ENCODE measurements at regions not wholly inside any gene's neighbourhood (a gene's known extent, or its start where the extent isn't known, plus 50 kb on each side); places are given as distances from the start of the nearest gene placed in this dataset.

DNA sequence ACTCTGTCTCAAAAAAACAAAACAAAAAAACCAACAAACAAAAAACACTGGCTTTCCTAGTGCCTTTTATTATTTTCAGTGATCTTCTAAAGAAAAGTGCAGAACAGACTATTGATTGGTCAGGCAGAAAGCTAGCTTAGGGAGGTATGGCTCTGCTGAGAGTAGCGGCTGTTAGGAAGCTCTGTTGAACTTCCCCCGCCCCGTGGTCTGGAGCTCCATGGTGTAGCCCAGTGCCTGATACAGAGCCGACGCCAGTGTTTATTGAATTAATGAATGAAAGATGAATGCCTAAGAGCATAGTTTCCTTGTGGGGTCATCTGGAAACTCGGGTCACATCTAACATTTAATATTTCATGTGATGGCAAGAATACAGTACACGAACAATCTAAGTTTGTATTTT lies 90.5 kb upstream of the ARMC3 start:
- Histone ChIP-seq H3K27me3 (ENCODE audit: control insufficient read depth, insufficient read depth, low read length) (no peaks in the 10 kb centered on the region), H3K9ac (ENCODE audit: low read length in 3 of 3) (no peak overlapping the region), H3K36me3 (ENCODE audit: control insufficient read depth in 2 of 3, insufficient read depth in 3 of 3, low read length in 3 of 3) (no peaks in the 10 kb centered on the region), H3K4me1 (ENCODE audit: control insufficient read depth in 2 of 3, insufficient read depth in 2 of 3, low read depth in 1 of 3, low read length in 3 of 3) (no peaks in the 10 kb centered on the region), H3K27ac (ENCODE audit: low read depth in 2 of 2, low read length in 2 of 2) (no peak overlapping the region), H3K4me3 (ENCODE audit: low read length in 3 of 3) (no peak overlapping the region), H3K9me3 (ENCODE audit: control insufficient read depth in 2 of 3, insufficient read depth in 1 of 3, low read length in 3 of 3) (no peaks in the 10 kb centered on the region)
- TF ChIP-seq, protein P1, sequence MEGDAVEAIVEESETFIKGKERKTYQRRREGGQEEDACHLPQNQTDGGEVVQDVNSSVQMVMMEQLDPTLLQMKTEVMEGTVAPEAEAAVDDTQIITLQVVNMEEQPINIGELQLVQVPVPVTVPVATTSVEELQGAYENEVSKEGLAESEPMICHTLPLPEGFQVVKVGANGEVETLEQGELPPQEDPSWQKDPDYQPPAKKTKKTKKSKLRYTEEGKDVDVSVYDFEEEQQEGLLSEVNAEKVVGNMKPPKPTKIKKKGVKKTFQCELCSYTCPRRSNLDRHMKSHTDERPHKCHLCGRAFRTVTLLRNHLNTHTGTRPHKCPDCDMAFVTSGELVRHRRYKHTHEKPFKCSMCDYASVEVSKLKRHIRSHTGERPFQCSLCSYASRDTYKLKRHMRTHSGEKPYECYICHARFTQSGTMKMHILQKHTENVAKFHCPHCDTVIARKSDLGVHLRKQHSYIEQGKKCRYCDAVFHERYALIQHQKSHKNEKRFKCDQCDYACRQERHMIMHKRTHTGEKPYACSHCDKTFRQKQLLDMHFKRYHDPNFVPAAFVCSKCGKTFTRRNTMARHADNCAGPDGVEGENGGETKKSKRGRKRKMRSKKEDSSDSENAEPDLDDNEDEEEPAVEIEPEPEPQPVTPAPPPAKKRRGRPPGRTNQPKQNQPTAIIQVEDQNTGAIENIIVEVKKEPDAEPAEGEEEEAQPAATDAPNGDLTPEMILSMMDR (IDR thresholded peaks at IDR 0.05; ENCODE audit: borderline replicate concordance, extremely low read depth, insufficient read depth), result no peak
- DNase-seq, result no peak
- intact Hi-C loops (cut with DNase I), result no loop called here
- no peak for FAIRE-seq

DNA sequence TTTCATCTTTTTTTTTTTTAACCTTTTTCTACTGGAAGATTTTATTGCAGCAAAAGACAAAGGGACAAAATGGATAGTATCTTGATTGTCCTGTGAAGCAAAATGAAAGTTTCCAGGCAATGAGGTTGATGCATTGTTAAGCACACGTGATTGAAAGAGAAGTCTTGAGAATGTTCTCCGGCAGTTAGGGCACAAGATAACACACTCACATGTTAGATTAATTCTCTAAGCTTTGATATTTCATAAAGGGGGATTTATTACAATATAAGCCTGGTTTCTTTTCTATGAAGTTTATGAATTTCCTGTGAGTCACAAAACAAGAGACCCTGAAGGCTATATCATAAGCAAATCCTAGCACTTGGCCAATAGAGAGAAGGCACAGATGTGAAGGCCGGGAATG lies 93.4 kb upstream of the ARMC3 start:
- H3K4me3 ChIP-seq (ENCODE audit: low read length in 3 of 3), result no peak overlapping the region
- intact Hi-C loops (cut with DNase I), result no loop called here
- H3K9me3 ChIP-seq (ENCODE audit: control insufficient read depth in 2 of 3, insufficient read depth in 1 of 3, low read length in 3 of 3), result no peaks in the 10 kb centered on the region
- TF ChIP-seq, protein P1 (IDR thresholded peaks at IDR 0.05; ENCODE audit: borderline replicate concordance, extremely low read depth, insufficient read depth), result no peak
- H3K4me1 ChIP-seq (ENCODE audit: control insufficient read depth in 2 of 3, insufficient read depth in 2 of 3, low read depth in 1 of 3, low read length in 3 of 3), result peaks cover 0 to 2% (median 0%) of the 10 kb centered on the region in 3 donors
- no peak overlapping the region for H3K27ac ChIP-seq (ENCODE audit: low read depth in 2 of 2, low read length in 2 of 2)
- DNase-seq (no peak), FAIRE-seq (no peak)
- no peaks in the 10 kb centered on the region for H3K36me3 ChIP-seq (ENCODE audit: control insufficient read depth in 2 of 3, insufficient read depth in 3 of 3, low read length in 3 of 3)
- no peak overlapping the region for H3K9ac ChIP-seq (ENCODE audit: low read length in 3 of 3)
- H3K27me3 ChIP-seq (ENCODE audit: control insufficient read depth, insufficient read depth, low read length), result no peaks in the 10 kb centered on the region

DNA sequence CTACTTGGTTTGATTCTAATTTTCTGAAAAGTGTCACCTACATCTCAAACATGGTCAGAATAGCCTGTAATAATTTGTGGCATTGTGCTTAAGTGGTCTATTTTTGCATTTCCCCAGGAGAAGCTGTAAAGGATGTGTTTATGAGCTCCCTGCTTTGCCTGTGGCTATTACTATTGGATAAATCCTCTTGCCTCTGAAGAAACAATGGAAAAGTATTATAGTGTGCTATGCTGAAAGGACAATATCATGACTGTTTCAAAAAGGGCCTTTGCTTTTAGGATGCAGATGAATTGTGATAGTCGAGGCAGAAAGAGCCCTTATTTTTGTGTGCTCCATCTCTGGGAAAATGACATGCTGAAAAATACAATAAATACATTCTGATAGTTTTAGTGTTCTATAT lies 94.1 kb upstream of the ARMC3 start:
- TF ChIP-seq, protein P1 (IDR thresholded peaks at IDR 0.05; ENCODE audit: borderline replicate concordance, extremely low read depth, insufficient read depth), result no peak
- Histone ChIP-seq H3K9ac (ENCODE audit: low read length in 3 of 3) (no peak overlapping the region), H3K4me1 (ENCODE audit: control insufficient read depth in 2 of 3, insufficient read depth in 2 of 3, low read depth in 1 of 3, low read length in 3 of 3) (peaks cover 0 to 2% (median 0%) of the 10 kb centered on the region in 3 donors), H3K27me3 (ENCODE audit: control insufficient read depth, insufficient read depth, low read length) (no peaks in the 10 kb centered on the region), H3K4me3 (ENCODE audit: low read length in 3 of 3) (no peak overlapping the region), H3K9me3 (ENCODE audit: control insufficient read depth in 2 of 3, insufficient read depth in 1 of 3, low read length in 3 of 3) (no peaks in the 10 kb centered on the region), H3K36me3 (ENCODE audit: control insufficient read depth in 2 of 3, insufficient read depth in 3 of 3, low read length in 3 of 3) (no peaks in the 10 kb centered on the region), H3K27ac (ENCODE audit: low read depth in 2 of 2, low read length in 2 of 2) (no peak overlapping the region)
- no peak for DNase-seq
- intact Hi-C loops (cut with DNase I), result no loop called here
- no peak for FAIRE-seq

DNA sequence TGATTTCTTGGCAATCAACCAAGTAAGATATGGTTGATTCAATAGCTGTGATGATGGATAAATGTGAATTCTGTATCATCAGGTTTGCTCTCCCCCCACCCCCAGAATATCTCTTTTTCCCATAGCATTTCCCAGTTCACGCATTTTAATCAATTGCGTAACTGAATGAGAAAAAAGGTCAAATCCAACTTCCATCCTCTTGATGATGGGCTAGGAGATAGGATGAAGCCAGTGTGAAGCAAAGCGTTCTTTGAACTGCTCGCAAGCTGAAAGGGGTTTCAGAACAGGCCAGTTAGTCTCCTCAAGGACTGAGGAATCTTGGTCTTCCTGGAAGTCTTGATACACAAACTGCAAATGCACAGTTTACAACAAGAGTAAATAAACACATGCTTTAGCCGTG lies 94.5 kb upstream of the ARMC3 start:
- TF ChIP-seq, protein P1 (IDR thresholded peaks at IDR 0.05; ENCODE audit: borderline replicate concordance, extremely low read depth, insufficient read depth), result no peak
- peaks cover 0 to 2% (median 0%) of the 10 kb centered on the region in 3 donors for H3K4me1 ChIP-seq (ENCODE audit: control insufficient read depth in 2 of 3, insufficient read depth in 2 of 3, low read depth in 1 of 3, low read length in 3 of 3)

More for the DNA sequence above, 94.5 kb upstream of the ARMC3 start:
- no peak for FAIRE-seq
- intact Hi-C loops (cut with DNase I), result no loop called here
- no peak overlapping the region for H3K4me3 ChIP-seq (ENCODE audit: low read length in 3 of 3)
- H3K36me3 ChIP-seq (ENCODE audit: control insufficient read depth in 2 of 3, insufficient read depth in 3 of 3, low read length in 3 of 3), result no peaks in the 10 kb centered on the region
- H3K27me3 ChIP-seq (ENCODE audit: control insufficient read depth, insufficient read depth, low read length), result no peaks in the 10 kb centered on the region
- no peak for DNase-seq
- no peak overlapping the region for H3K27ac ChIP-seq (ENCODE audit: low read depth in 2 of 2, low read length in 2 of 2)
- no peak overlapping the region for H3K9ac ChIP-seq (ENCODE audit: low read length in 3 of 3)
- no peaks in the 10 kb centered on the region for H3K9me3 ChIP-seq (ENCODE audit: control insufficient read depth in 2 of 3, insufficient read depth in 1 of 3, low read length in 3 of 3)

All from kidney (tissue), 13 donors.